HG03439 (cell line): ENCODE measurements at regions not wholly inside any gene's neighbourhood (a gene's known extent, or its start where the extent isn't known, plus 50 kb on each side); places are given as distances from the start of the nearest gene placed in this dataset.
"Not testable (repeated sequence)": the region's sequence is repeated elsewhere in the genome, so short reads cannot be mapped to it uniquely, and the experiment has no call there.

ENCODE experiments used
- ATAC-seq: cut with Tn5 transposase; IDR thresholded peaks from one replicate; pipeline ENCODE4 v1.9.1; 2021; ENCODE audit warnings: mild to moderate bottlenecking, moderate library complexity; ENCODE audit not compliant: unreplicated experiment

DNA sequence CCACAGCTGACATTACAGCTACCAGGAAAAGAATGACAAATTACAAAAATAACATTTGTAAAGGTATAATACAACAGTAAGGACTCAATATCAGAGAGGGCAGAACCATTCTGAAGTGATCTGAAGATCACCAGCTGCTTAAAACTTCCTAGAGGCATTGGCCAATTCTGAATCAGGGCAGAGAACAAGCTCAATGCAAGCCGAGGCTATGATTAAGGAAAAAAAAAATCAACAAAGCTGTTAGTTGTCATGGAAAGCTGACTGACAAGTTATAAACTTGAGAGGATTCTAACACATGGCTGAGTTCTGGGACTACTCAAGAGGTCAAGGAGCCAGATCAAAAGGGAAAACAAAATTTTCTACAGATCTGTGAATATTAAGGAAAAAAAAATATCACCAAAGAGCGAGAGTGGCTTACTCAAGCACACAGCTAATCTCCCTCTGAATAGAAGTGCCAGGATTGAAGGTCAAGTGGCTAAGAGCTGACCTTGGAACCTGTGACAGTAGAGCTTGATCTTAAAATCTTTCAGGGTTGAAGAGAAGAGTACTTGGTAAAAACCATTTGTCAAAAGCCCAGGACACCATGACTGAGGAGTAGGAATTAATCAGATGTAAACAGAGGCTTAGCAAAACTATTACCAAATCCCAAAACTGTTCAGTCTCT is 383.4 kb downstream of the USP25 start:
- no peak for ATAC-seq

DNA sequence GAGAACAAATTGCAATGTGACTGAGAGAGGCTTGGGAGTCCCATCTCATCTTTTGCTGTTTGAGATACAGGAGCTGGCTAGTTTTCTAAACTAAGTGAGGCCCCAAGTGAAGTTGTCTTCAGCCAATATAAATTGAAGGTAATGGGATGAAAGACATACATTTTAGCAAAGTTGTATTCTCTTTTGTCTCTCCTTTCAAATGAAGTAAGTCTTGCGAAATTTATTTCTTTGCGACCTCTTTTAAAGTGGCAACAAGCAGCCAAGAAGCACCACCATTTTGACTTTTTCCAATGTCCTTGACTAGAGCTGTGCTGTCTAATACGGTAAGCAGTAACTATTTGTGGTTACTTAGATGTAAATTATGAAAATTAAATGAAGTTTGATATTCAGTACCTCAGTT is 385.7 kb downstream of the USP25 start:
- ATAC-seq = no peak

DNA sequence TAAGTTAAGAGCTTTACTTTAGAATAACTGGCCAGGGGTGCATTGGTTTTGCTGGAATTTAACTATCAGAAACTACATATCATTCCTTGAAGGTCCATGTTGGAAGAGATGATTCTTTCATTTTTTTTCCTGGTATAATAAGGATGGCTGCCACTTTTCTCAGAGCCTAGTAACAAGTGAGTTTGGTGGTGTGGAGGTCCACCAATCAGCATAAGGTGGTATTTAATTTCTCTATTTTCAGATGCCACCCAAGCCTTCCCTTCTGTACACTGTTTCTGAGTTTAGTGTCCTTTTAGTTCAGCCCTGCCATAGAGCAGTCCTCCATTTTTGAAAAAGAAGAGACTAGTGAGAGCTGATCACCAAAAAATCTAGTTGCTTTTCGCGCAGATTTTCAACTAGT is 386.3 kb downstream of the USP25 start:
- no peak for ATAC-seq

DNA sequence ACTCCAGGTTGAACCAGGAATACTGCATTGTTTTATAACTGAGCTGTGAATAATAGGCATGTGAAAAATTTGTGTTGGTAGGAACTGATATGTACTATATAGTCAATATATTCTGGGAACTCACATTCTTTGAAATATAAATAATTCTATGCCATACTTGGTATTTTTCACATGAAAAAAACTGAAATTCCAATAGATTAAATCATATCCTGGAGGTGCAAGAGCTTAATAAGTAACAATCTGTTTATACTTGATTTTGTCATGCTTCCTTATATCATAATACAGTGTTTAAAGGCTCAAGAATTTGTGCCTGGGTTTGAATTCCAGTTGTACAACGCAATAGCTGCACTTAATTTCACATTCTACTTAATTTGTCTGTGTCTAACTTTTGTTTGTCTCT is 387.0 kb downstream of the USP25 start:
- no peak for ATAC-seq

DNA sequence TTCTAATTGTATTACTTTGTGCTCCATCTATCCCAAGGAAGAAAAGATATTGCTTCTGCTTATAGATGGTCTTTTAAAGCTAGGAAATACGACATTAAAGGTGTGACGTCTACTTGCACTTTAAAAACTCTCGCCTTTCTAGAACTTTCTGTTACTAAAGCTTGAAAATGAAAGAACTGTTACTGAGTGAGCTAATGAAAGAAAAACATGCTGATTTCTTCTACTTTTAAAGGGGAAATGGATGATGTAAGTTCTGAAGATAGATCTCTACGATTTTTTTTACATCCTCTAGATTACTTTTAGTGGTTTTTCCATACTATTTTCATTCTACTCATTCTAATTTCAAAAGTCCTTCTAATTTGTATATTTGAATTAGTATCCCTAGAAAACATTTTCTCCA is 387.5 kb downstream of the USP25 start:
- no peak for ATAC-seq

DNA sequence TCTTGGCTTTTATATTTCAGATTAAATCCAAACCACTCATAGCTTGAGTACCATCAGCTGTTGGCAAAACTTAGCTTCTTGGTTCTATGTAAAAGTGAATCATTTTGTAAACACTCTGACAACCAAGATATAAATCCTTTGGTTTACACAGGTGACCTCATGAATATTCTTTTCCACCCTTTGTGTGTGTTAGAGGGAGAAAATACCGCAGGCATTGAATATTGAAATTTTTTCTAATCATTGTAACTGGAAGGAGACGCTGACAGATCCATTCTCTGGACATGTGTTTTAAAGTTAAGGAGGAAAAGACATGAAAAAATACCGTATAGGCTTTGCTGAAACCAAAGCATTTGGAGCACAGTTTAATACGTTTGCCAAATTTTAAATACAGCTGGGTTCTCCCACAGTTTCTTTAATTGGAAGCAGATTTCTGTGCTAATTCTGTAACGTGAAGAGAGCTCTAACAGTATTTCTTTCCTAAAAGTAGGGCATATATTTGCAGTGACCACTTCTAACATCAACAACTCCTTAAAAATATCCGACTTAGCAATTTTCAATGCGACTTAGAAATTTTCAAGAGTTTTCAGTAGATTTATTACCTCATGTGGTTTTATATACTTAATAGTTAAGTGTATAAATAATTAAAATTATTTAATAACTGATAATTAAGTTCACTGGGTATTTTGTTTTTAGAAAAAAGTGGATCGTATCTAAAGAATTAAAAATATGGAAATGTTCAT is 388.2 kb downstream of the USP25 start:
- no peak for ATAC-seq

DNA sequence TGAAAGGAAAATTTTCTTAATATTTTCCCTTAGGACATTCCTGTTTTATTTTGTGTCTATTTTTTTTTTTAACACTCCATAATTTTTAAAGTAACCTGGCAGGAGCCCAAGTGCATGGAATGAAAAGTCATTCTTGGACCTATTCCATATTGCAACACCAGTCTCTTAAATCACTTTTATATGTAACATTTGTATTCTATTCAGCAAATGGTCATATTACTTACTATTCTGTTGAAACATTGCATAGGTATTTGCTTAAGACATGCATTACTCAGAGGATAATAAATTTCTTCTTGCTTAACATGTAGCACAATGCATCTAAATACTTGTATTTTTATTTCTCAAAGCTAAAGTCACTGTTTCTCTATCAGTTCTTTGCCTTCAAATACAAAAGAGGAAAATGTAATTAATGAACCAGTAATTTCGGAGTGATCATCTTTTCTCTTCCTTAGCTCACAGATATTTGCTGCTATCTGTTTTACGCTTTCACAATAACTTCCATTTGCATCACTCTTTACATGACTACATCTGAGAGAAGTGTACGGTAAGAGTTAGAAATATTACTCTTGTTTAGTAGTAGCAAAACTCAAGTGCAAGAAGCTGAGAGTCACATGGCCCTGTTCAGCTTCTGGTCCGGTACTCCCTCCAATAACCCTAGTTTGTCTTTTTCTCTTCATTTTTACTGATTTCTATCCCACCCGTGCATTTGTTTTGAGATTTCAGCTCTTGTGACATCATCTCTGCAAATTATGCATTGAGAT is 394.8 kb downstream of the USP25 start:
- ATAC-seq = no peak

DNA sequence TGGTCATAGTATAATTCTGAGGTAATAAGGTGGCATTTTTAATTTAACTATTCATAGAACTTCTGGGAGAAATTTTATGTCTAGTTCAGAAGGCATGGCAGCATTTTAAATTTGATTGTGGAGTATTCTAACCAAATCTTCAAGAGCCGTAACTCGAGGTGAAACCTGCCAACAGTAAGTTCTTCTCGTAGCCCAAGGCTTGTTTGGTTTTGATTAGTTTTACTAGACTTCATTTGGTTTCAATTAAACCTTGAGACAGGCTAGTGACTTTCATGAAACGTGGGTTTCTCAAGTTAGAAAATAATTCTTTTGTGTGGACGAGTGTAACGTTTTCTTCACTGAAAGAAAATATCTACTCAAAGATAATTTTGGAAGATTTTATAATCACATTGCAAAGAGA is 395.5 kb downstream of the USP25 start:
- no peak for ATAC-seq

DNA sequence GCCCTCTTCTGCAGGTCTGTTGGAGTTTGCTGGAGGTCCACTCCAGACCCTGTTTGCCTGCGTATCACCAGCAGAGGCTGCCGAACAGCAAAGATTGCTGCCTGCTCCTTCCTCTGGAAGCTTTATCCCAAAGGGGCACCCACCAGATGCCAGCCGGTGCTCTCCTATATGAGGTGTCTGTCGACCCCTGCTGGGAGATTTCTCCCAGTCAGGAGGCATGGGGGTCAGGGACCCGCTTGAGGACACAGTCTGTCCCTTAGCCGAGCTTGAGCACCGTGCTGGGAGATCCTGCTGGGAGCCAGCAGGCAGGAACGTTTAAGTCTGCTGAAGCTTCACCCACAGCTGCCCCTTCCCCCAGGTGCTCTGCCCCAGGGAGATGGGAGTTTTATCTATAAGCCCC is 402.7 kb downstream of the USP25 start:
- not testable (repeated sequence) for ATAC-seq

DNA sequence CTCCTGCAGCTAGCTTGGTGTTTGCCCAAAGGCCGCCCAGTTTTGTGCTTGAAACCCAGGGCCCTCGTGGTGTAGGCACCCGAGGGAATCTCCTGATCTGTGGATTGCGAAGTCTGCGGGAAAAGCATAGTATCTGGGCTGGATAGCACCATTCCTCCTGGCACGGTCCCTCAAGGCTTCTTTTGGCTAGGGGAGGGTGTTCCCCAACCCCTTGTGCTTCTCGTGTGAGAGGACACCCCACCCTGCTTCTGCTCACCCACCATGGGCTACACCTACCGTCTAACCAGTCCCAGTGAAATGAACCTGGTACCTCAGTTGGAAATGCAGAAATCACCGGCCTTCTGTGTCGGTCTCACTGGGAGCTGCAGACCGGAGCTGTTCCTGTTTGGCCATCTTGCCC is 403.5 kb downstream of the USP25 start:
- ATAC-seq = no peak

DNA sequence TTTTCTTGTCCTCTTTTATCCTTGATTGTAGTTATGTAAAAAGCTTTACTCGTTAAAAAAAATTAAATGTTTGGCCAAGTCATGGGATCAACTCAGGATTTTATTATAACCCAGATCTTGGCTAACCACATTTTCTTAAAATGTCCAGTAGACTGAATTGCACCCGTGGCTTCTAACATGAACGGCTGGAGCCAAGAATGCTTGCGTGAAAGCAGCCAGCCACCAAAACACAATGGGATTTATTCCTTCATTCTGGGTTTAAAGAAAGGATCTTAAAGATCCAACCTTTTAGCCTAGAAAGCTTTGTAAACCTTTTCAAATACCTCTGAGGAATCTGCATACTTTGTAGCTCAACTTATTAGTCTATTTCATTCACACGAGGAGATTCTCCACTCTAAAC is 404.4 kb downstream of the USP25 start:
- ATAC-seq = no peak

DNA sequence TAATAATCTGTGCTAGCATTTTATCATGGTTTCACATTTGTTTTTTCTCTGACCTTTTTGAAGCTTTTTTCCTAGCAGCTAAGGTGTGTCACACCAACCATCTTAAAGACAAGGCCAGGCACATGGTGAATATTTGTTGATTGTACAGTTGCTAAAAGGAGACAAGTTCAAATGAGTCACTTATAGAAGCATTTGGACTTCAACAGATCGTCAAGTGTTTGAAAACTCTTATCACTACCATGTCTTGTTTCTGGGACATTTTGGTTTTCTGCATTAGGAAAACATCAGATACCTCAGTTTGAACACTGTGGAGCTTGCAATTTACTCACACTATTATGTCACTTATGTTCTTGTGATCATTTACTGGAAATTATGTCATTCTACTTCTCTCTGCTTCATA is 407.3 kb downstream of the USP25 start:
- no peak for ATAC-seq

DNA sequence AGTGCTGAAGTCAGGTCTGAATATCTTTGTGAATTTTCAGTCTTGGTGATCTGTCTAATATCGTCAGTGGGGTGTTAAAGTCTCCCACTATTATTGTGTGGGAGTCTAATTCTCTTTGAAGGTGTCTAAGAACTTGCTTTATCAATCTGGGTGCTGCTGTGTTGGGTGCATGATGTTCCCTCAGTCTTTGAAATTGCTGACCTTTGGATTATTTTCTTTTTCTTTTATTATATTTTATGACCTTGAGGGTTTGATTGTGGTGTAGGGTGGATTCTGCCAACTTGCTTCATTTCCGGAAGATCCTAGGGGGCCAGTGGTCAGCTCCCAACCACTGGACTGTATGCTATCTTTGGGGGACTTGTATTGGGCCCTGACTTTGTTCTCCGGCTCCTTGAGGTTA is 415.3 kb downstream of the USP25 start:
- no peak for ATAC-seq

DNA sequence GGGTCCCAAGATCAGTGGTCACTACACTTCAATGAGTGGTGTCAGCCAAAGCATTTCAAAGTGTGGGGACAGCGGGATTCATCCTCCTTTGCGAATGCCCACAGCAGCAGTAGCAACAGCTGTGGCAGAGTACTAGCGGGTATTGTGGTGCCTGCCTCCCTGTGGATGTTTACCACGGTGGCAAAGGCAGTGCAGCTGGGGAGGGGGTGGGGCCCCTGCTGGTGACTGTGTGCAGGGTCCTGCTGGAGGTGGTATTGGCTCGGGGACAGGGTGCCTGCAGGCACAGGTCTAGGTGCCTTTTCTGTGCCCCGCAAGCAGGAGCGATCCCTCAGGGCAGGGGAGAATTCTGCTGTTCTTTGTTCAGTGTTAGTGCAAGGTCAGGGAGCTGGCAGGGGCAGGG is 415.7 kb downstream of the USP25 start:
- no peak for ATAC-seq

DNA sequence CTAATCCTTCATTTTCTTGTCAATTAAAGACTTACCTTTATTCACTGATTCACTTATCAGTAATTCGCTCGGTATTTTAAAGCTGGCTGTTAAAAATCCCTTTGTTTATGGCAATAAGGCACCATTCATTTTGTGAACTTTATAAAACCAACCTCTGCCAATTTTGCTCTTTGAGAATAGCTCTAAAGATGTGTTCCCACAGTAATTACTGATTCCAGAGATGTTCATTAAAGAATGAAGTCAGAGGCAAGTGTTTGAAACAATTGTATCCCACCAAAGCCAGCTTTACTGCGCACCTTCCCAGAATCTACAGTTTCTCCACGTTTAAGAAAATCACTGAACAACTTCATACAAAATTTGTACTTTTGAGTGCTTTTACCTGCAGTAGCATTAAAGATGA is 424.5 kb downstream of the USP25 start:
- ATAC-seq = no peak

DNA sequence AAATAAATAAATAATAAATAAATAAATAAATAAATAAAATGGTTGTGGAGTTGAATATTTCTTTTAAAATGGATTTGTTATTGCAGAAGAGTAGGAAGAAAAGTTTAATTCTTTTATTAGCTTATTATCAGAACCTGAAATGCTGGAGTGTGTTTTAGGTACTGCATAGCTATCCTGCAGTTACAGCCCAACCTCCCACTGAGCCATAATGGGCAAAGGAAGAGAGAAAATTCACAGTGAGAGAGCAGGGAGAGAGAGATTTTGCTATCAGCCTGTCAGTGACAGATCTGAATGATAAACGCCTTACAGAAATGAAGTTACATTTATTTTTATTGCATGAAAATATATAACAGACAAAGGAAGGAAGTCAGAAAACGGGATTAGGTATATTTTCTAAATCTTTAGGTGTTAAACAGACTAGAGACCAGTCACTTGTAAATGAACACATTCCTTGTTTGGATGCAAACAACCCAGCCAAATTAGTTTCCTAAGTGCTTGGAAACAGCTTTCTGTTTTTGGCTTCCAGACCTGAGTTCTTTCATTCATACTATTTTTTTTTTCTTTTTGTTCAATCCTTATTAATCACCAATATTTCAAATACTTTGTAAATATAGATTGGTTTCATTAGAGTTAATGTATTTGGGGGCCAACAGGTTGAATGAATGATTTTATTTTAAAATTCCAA is 425.3 kb downstream of the USP25 start:
- ATAC-seq = no peak

DNA sequence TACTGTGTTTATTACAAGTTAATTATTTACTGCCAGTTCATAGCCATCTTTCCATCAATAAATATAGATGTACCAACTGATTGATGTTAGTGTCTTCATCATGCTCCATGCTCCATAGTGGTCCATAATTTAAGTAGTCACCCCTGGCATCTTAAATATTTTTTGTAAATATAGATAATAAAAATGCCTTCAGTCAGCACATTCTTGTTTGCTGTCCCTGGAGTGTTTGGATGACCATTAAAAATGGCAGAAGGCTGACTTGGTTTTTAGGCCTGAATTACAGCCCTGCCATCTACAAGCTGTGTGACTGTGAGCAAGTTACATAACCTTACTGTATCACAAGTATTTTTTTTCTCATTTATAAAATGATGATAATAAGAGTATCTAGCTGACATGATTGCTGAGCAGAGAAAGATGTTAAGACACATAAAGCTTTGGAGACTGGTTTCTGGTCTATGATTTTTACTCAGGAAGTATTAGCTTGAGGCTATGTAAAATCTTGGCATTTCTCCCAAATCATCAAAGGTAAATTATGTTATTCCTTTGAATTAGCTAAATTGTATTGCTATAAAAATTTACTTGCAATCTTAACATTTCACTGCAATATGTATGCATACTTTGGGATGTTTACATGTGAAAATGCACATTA is 427.2 kb downstream of the USP25 start:
- no peak for ATAC-seq

DNA sequence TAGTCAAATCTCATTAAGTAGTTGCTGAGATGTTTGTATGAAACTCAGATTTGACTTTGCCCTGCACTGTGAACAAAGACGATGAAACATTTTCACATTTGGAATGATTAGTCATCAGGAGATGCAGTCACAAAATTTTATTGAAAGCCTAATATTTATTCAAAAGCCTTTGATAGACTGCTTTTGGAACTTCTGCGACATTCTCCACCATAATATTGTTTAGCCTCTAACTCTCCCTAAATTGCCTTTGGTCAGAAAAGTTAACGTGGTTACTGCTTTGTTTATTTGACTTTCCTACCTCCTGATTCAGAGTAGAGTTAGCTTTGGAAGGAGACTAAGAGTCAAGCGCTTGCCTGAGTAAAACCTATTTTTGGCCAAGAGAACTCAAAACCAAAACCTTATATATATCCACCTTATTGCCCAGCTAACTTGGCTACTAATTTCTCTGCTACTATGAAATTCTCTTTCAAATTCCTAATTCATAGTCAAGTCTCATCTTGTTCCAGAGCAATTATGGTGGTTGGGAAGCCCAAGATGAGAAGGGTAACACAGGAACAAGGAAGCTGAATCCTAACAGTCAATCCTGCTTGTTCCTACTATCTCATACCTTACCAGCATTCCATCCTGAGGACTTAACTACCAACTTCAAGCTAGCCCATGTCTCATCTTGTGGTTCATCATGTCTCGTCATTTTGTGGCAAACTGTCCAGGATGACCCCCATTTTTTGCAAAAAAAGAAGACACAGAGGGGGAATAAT is 429.6 kb downstream of the USP25 start:
- ATAC-seq = no peak

DNA sequence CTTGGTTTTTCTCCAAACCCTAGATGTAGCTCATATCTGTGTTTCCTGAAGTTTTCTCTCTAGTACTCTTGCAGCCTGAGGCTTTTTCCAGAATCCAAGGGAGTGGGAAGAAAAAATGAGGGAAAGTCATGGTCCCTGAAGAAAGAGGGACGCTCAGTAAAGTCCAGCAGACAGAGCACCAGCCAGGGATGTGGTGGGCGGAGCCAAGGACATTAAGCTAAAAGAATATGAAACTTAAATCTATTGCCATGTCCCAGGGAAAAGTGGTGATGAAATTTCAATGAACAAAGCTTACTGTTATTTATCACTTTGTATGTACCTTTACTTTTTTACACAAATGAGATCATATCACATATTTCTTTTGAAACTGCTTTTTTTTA is 430.2 kb downstream of the USP25 start:
- no peak for ATAC-seq

DNA sequence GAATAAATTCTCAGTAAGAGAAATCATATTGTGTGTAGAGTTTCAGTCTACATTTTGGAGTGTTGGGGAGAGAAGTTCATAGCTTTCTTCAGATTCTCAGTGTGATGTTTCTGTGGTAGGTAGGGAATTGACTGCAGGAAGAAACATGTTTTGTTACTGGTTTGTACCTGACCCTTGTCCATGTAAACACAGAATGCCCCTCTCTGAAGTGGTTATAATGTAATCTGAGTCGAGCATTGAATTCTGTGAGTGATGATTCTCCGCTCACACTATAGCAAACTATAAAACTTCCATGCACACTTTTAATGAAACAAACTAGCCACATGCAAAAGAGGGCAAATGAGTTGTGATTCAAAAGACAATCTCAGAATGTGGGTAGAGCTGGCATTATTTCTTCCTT is 433.2 kb downstream of the USP25 start:
- no peak for ATAC-seq
